ENCODE measurements at regions not wholly inside any gene's neighbourhood (a gene's known extent, or its start where the extent isn't known, plus 50 kb on each side); places are given as distances from the start of the nearest gene placed in this dataset.

DNA sequence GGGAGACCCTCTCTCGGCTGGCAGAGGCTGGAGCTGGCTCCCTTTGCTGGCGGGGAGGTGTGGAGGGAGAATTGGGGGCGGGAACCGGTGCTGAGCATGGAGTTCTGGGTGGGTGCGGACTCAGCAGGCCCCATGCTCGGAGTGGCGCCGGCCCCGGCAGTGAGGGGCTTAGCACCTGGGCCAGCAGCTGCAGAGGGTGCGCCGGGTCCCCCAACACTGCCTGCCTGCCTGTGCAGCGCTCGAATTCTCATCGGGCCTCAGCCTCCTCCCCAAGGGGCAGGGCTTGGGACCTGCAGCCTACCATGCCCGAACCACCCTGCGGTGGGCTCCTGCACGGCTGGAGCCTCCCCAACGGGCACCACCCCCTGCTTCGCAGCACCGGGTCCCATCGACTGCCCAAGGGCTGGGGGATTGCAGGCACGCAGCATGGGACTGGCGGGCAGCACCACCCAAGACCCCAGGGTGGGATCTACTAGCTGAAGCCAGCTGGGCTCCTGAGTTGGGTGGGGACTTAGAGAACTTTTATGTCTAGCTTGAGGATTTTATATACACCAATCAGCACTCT lies 129.8 kb downstream of the LRRC30 start:
- Histone ChIP-seq H4K8ac (replicated peaks; ENCODE audit: insufficient read length, low read depth, low read length) (no peak overlapping the region), H3K56ac (ENCODE audit: insufficient read length, low read depth, low read length) (no peak overlapping the region), H3K23ac (ENCODE audit: insufficient read length, low read depth, low read length) (no peak overlapping the region), H3K14ac (ENCODE audit: insufficient read depth, low read length) (no peak overlapping the region), H4K20me1 (ENCODE audit: control insufficient read depth, insufficient read depth, insufficient read length) (no peaks in the 10 kb centered on the region), H4K5ac (ENCODE audit: insufficient read length, low read depth, low read length) (no peak overlapping the region), H3T11ph (ENCODE audit: low read length) (no peak overlapping the region), H3K4ac (ENCODE audit: low read depth, low read length) (no peak overlapping the region), H2BK5ac (ENCODE audit: insufficient read length, low read length) (no peak overlapping the region), H2BK12ac (ENCODE audit: insufficient read length, low read depth, low read length) (no peak overlapping the region), H3K4me2 (ENCODE audit: insufficient read depth, insufficient read length, low read length) (no peak overlapping the region), H3K4me1 (ENCODE audit: insufficient read depth, low read length) (no peaks in the 10 kb centered on the region), H3K27me3 (ENCODE audit: insufficient read depth, low read length) (no peaks in the 10 kb centered on the region), H3K9ac (ENCODE audit: extremely low read depth, insufficient read length, low read length) (no peak overlapping the region), H3K79me1 (ENCODE audit: insufficient read depth, low read depth, low read length, poor library complexity, severe bottlenecking) (no peaks in the 10 kb centered on the region), H2AFZ (ENCODE audit: low read length) (no peak overlapping the region), H2BK15ac (ENCODE audit: low read depth, low read length) (no peak overlapping the region), H3K79me2 (ENCODE audit: insufficient read depth, low read length) (no peaks in the 10 kb centered on the region), H3K18ac (ENCODE audit: insufficient read length, low read depth, low read length) (no peak overlapping the region), H2BK20ac (ENCODE audit: low read depth, low read length, poor library complexity, severe bottlenecking) (no peak overlapping the region), H2BK120ac (ENCODE audit: low read depth, low read length, poor library complexity, severe bottlenecking) (no peak overlapping the region), H3K9me3 (ENCODE audit: control insufficient read depth, low read depth, low read length) (no peaks in the 10 kb centered on the region), H3K27ac (ENCODE audit: insufficient read length, low read depth, low read length) (no peak overlapping the region), H3K23me2 (ENCODE audit: insufficient read length, low read depth, low read length, poor library complexity, severe bottlenecking) (no peaks in the 10 kb centered on the region), H4K91ac (ENCODE audit: insufficient read length, low read depth, low read length) (no peak overlapping the region), H2AK5ac (ENCODE audit: insufficient read length, low read length) (no peak overlapping the region)
- H3K4me3 Mint-ChIP-seq = no peak overlapping the region
- WGBS (ENCODE audit: extremely low coverage, insufficient read length, low lambda C conversion rate) = no CpG with 5 or more reads among the region's 23 CpGs
- H3K9me3 Mint-ChIP-seq = peaks cover 0 to 8% of the 10 kb centered on the region in 2 experiments; a peak in 1 of 5 replicates
- peaks cover 1% of the 10 kb centered on the region for H3K27me3 Mint-ChIP-seq (ENCODE audit: low read depth)
- H3K36me3 Mint-ChIP-seq (ENCODE audit: insufficient read depth in 1 of 3, low read depth in 3 of 3) = peaks cover 0 to 4% (median 2%) of the 10 kb centered on the region in 3 experiments; a peak in 2 of 7 replicates
- no peak for DNase-seq
- no peaks in the 10 kb centered on the region for H3K4me1 Mint-ChIP-seq
- H3K27ac Mint-ChIP-seq = no peak overlapping the region
- TF ChIP-seq, protein P1, sequence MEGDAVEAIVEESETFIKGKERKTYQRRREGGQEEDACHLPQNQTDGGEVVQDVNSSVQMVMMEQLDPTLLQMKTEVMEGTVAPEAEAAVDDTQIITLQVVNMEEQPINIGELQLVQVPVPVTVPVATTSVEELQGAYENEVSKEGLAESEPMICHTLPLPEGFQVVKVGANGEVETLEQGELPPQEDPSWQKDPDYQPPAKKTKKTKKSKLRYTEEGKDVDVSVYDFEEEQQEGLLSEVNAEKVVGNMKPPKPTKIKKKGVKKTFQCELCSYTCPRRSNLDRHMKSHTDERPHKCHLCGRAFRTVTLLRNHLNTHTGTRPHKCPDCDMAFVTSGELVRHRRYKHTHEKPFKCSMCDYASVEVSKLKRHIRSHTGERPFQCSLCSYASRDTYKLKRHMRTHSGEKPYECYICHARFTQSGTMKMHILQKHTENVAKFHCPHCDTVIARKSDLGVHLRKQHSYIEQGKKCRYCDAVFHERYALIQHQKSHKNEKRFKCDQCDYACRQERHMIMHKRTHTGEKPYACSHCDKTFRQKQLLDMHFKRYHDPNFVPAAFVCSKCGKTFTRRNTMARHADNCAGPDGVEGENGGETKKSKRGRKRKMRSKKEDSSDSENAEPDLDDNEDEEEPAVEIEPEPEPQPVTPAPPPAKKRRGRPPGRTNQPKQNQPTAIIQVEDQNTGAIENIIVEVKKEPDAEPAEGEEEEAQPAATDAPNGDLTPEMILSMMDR (conservative IDR thresholded peaks at IDR 0.05) = no peak

Measured in H9 (cell line).